ENCODE measurements at regions not wholly inside any gene's neighbourhood (a gene's known extent, or its start where the extent isn't known, plus 50 kb on each side); places are given as distances from the start of the nearest gene placed in this dataset.

GRCh38 chr18:73835656-73836364 lies 311.8 kb downstream of the FBXO15 start:
- Histone ChIP-seq H3K4me3 (ENCODE audit: low read depth in 1 of 2, low read length in 2 of 2) (no peak overlapping the region), H3K36me3 (ENCODE audit: control insufficient read depth in 2 of 2, insufficient read depth in 2 of 2, low read length in 1 of 2) (no peaks in the 10 kb centered on the region), H3K9me3 (ENCODE audit: control insufficient read depth in 2 of 2, insufficient read depth in 1 of 2, low read depth in 1 of 2, low read length in 1 of 2) (peaks cover 0 to 4% of the 10 kb centered on the region in 2 donors), H3K27me3 (ENCODE audit: control insufficient read depth in 1 of 2, insufficient read depth in 2 of 2, low read length in 2 of 2) (no peaks in the 10 kb centered on the region), H3K27ac (ENCODE audit: low read depth in 2 of 2, low read length in 1 of 2) (no peak overlapping the region), H3K4me1 (ENCODE audit: control insufficient read depth in 2 of 2, insufficient read depth in 2 of 2, low read length in 1 of 2) (no peaks in the 10 kb centered on the region)
- WGBS, 2 donors = 76 to 82% methylated on average over 8 of the region's 8 CpGs

GRCh38 chr18:73835039-73835438 lies 312.6 kb downstream of the FBXO15 start:
- no peaks in the 10 kb centered on the region for H3K27me3 ChIP-seq (ENCODE audit: control insufficient read depth in 1 of 2, insufficient read depth in 2 of 2, low read length in 2 of 2)
- H3K9me3 ChIP-seq (ENCODE audit: control insufficient read depth in 2 of 2, insufficient read depth in 1 of 2, low read depth in 1 of 2, low read length in 1 of 2) = peaks cover 0 to 4% of the 10 kb centered on the region in 2 donors
- no peak overlapping the region for H3K4me3 ChIP-seq (ENCODE audit: low read depth in 1 of 2, low read length in 2 of 2)
- no peak overlapping the region for H3K27ac ChIP-seq (ENCODE audit: low read depth in 2 of 2, low read length in 1 of 2)
- 76 to 80% methylated on average over 3 of the region's 3 CpGs for WGBS, 2 donors
- H3K36me3 ChIP-seq (ENCODE audit: control insufficient read depth in 2 of 2, insufficient read depth in 2 of 2, low read length in 1 of 2) = no peaks in the 10 kb centered on the region
- no peaks in the 10 kb centered on the region for H3K4me1 ChIP-seq (ENCODE audit: control insufficient read depth in 2 of 2, insufficient read depth in 2 of 2, low read length in 1 of 2)

- WGBS, 2 donors = 80 to 84% methylated on average over 6 of the region's 6 CpGs
- Histone ChIP-seq H3K27ac (ENCODE audit: low read depth in 2 of 2, low read length in 1 of 2) (no peak overlapping the region), H3K9me3 (ENCODE audit: control insufficient read depth in 2 of 2, insufficient read depth in 1 of 2, low read depth in 1 of 2, low read length in 1 of 2) (peaks cover 0 to 4% of the 10 kb centered on the region in 2 donors), H3K4me3 (ENCODE audit: low read depth in 1 of 2, low read length in 2 of 2) (no peak overlapping the region), H3K27me3 (ENCODE audit: control insufficient read depth in 1 of 2, insufficient read depth in 2 of 2, low read length in 2 of 2) (no peaks in the 10 kb centered on the region), H3K4me1 (ENCODE audit: control insufficient read depth in 2 of 2, insufficient read depth in 2 of 2, low read length in 1 of 2) (no peaks in the 10 kb centered on the region), H3K36me3 (ENCODE audit: control insufficient read depth in 2 of 2, insufficient read depth in 2 of 2, low read length in 1 of 2) (no peaks in the 10 kb centered on the region)
Measured at GRCh38 chr18:73831688-73832087, 315.9 kb downstream of the FBXO15 start.

- H3K4me3 ChIP-seq (ENCODE audit: low read depth in 1 of 2, low read length in 2 of 2) = no peak overlapping the region
- H3K9me3 ChIP-seq (ENCODE audit: control insufficient read depth in 2 of 2, insufficient read depth in 1 of 2, low read depth in 1 of 2, low read length in 1 of 2) = peaks cover 0 to 4% of the 10 kb centered on the region in 2 donors
- no peaks in the 10 kb centered on the region for H3K36me3 ChIP-seq (ENCODE audit: control insufficient read depth in 2 of 2, insufficient read depth in 2 of 2, low read length in 1 of 2)
- no peaks in the 10 kb centered on the region for H3K27me3 ChIP-seq (ENCODE audit: control insufficient read depth in 1 of 2, insufficient read depth in 2 of 2, low read length in 2 of 2)
- no peaks in the 10 kb centered on the region for H3K4me1 ChIP-seq (ENCODE audit: control insufficient read depth in 2 of 2, insufficient read depth in 2 of 2, low read length in 1 of 2)
- 87 to 89% methylated on average over 7 of the region's 7 CpGs for WGBS, 2 donors
- H3K27ac ChIP-seq (ENCODE audit: low read depth in 2 of 2, low read length in 1 of 2) = no peak overlapping the region
Measured at GRCh38 chr18:73829146-73829545, 318.5 kb downstream of the FBXO15 start.

- Histone ChIP-seq H3K27ac (ENCODE audit: low read depth in 2 of 2, low read length in 1 of 2) (no peak overlapping the region), H3K36me3 (ENCODE audit: control insufficient read depth in 2 of 2, insufficient read depth in 2 of 2, low read length in 1 of 2) (no peaks in the 10 kb centered on the region), H3K9me3 (ENCODE audit: control insufficient read depth in 2 of 2, insufficient read depth in 1 of 2, low read depth in 1 of 2, low read length in 1 of 2) (peaks cover 0 to 4% of the 10 kb centered on the region in 2 donors), H3K4me1 (ENCODE audit: control insufficient read depth in 2 of 2, insufficient read depth in 2 of 2, low read length in 1 of 2) (no peaks in the 10 kb centered on the region), H3K4me3 (ENCODE audit: low read depth in 1 of 2, low read length in 2 of 2) (no peak overlapping the region), H3K27me3 (ENCODE audit: control insufficient read depth in 1 of 2, insufficient read depth in 2 of 2, low read length in 2 of 2) (no peaks in the 10 kb centered on the region)
- WGBS, 2 donors = 84 to 85% methylated on average over 7 of the region's 7 CpGs
Measured at GRCh38 chr18:73827801-73828200, 319.8 kb downstream of the FBXO15 start.

GRCh38 chr18:73826098-73826497 lies 321.5 kb downstream of the FBXO15 start:
- no peaks in the 10 kb centered on the region for H3K9me3 ChIP-seq (ENCODE audit: control insufficient read depth in 2 of 2, insufficient read depth in 1 of 2, low read depth in 1 of 2, low read length in 1 of 2)
- H3K27me3 ChIP-seq (ENCODE audit: control insufficient read depth in 1 of 2, insufficient read depth in 2 of 2, low read length in 2 of 2) = no peaks in the 10 kb centered on the region
- H3K4me3 ChIP-seq (ENCODE audit: low read depth in 1 of 2, low read length in 2 of 2) = no peak overlapping the region
- WGBS, 2 donors = 54 to 56% methylated on average over 2 of the region's 2 CpGs
- no peaks in the 10 kb centered on the region for H3K4me1 ChIP-seq (ENCODE audit: control insufficient read depth in 2 of 2, insufficient read depth in 2 of 2, low read length in 1 of 2)
- H3K36me3 ChIP-seq (ENCODE audit: control insufficient read depth in 2 of 2, insufficient read depth in 2 of 2, low read length in 1 of 2) = no peaks in the 10 kb centered on the region
- H3K27ac ChIP-seq (ENCODE audit: low read depth in 2 of 2, low read length in 1 of 2) = no peak overlapping the region

GRCh38 chr18:73824671-73825070 lies 323.0 kb downstream of the FBXO15 start:
- H3K4me1 ChIP-seq (ENCODE audit: control insufficient read depth in 2 of 2, insufficient read depth in 2 of 2, low read length in 1 of 2) = no peaks in the 10 kb centered on the region
- H3K9me3 ChIP-seq (ENCODE audit: control insufficient read depth in 2 of 2, insufficient read depth in 1 of 2, low read depth in 1 of 2, low read length in 1 of 2) = no peaks in the 10 kb centered on the region
- 85 to 90% methylated on average over 1 of the region's 1 CpG for WGBS, 2 donors
- H3K36me3 ChIP-seq (ENCODE audit: control insufficient read depth in 2 of 2, insufficient read depth in 2 of 2, low read length in 1 of 2) = no peaks in the 10 kb centered on the region
- H3K27me3 ChIP-seq (ENCODE audit: control insufficient read depth in 1 of 2, insufficient read depth in 2 of 2, low read length in 2 of 2) = no peaks in the 10 kb centered on the region
- H3K27ac ChIP-seq (ENCODE audit: low read depth in 2 of 2, low read length in 1 of 2) = no peak overlapping the region
- no peak overlapping the region for H3K4me3 ChIP-seq (ENCODE audit: low read depth in 1 of 2, low read length in 2 of 2)

- Histone ChIP-seq H3K27ac (ENCODE audit: low read depth in 2 of 2, low read length in 1 of 2) (no peak overlapping the region), H3K9me3 (ENCODE audit: control insufficient read depth in 2 of 2, insufficient read depth in 1 of 2, low read depth in 1 of 2, low read length in 1 of 2) (peaks cover 0 to 2% of the 10 kb centered on the region in 2 donors), H3K4me3 (ENCODE audit: low read depth in 1 of 2, low read length in 2 of 2) (no peak overlapping the region), H3K4me1 (ENCODE audit: control insufficient read depth in 2 of 2, insufficient read depth in 2 of 2, low read length in 1 of 2) (no peaks in the 10 kb centered on the region), H3K36me3 (ENCODE audit: control insufficient read depth in 2 of 2, insufficient read depth in 2 of 2, low read length in 1 of 2) (no peaks in the 10 kb centered on the region), H3K27me3 (ENCODE audit: control insufficient read depth in 1 of 2, insufficient read depth in 2 of 2, low read length in 2 of 2) (no peaks in the 10 kb centered on the region)
- 87 to 91% methylated on average over 11 of the region's 11 CpGs for WGBS, 2 donors
Measured at GRCh38 chr18:73812423-73812822, 335.2 kb downstream of the FBXO15 start.

- H3K27me3 ChIP-seq (ENCODE audit: control insufficient read depth in 1 of 2, insufficient read depth in 2 of 2, low read length in 2 of 2) = no peaks in the 10 kb centered on the region
- no peaks in the 10 kb centered on the region for H3K4me1 ChIP-seq (ENCODE audit: control insufficient read depth in 2 of 2, insufficient read depth in 2 of 2, low read length in 1 of 2)
- 61 to 63% methylated on average over 4 of the region's 4 CpGs for WGBS, 2 donors
- H3K27ac ChIP-seq (ENCODE audit: low read depth in 2 of 2, low read length in 1 of 2) = no peak overlapping the region
- no peaks in the 10 kb centered on the region for H3K36me3 ChIP-seq (ENCODE audit: control insufficient read depth in 2 of 2, insufficient read depth in 2 of 2, low read length in 1 of 2)
- no peak overlapping the region for H3K4me3 ChIP-seq (ENCODE audit: low read depth in 1 of 2, low read length in 2 of 2)
- no peaks in the 10 kb centered on the region for H3K9me3 ChIP-seq (ENCODE audit: control insufficient read depth in 2 of 2, insufficient read depth in 1 of 2, low read depth in 1 of 2, low read length in 1 of 2)
Measured at GRCh38 chr18:73807551-73808192, 340.0 kb downstream of the FBXO15 start.

GRCh38 chr18:73805991-73806390 lies 341.6 kb downstream of the FBXO15 start:
- Histone ChIP-seq H3K27me3 (ENCODE audit: control insufficient read depth in 1 of 2, insufficient read depth in 2 of 2, low read length in 2 of 2) (no peaks in the 10 kb centered on the region), H3K4me1 (ENCODE audit: control insufficient read depth in 2 of 2, insufficient read depth in 2 of 2, low read length in 1 of 2) (no peaks in the 10 kb centered on the region), H3K4me3 (ENCODE audit: low read depth in 1 of 2, low read length in 2 of 2) (no peak overlapping the region), H3K9me3 (ENCODE audit: control insufficient read depth in 2 of 2, insufficient read depth in 1 of 2, low read depth in 1 of 2, low read length in 1 of 2) (no peaks in the 10 kb centered on the region), H3K36me3 (ENCODE audit: control insufficient read depth in 2 of 2, insufficient read depth in 2 of 2, low read length in 1 of 2) (no peaks in the 10 kb centered on the region), H3K27ac (ENCODE audit: low read depth in 2 of 2, low read length in 1 of 2) (no peak overlapping the region)
- WGBS, 2 donors = 68 to 69% methylated on average over 3 of the region's 3 CpGs
